GM23338 (cell line): ENCODE measurements at regions not wholly inside any gene's neighbourhood (a gene's known extent, or its start where the extent isn't known, plus 50 kb on each side); places are given as distances from the start of the nearest gene placed in this dataset.

Experiments
- CREB1 ChIP-seq: fragments of 250-450 bp; sonication (Bioruptor Pico); IDR thresholded peaks from 2 replicates; pipeline ENCODE4 v1.5.0; 2020; ENCODE audit warnings: low read depth, mild to moderate bottlenecking, moderate library complexity
- CTCF ChIP-seq, 2 experiments: fragments of 200-600 bp in 1 of 2; sonication (generic) in 1 of 2; conservative IDR thresholded peaks; 2 replicates each; pipeline versions ENCODE4 v1.5.1 to v1.6.1; 2016 to 2017; ENCODE audit warnings: antibody characterized with exemption in 2 of 2, low read depth in 2 of 2, mild to moderate bottlenecking in 2 of 2, moderate library complexity in 1 of 2
- EZH2 ChIP-seq: fragments of 200-600 bp; sonication (generic); IDR thresholded peaks from one replicate; pipeline ENCODE4 v1.8.0; 2017; ENCODE audit warnings: antibody characterized with exemption, mild to moderate bottlenecking, low read depth; ENCODE audit not compliant: unreplicated experiment
- EZH2phosphoT487 ChIP-seq: fragments of 200-600 bp; sonication (generic); IDR thresholded peaks from one replicate; pipeline ENCODE4 v1.8.1; 2018; ENCODE audit warnings: antibody characterized with exemption; ENCODE audit not compliant: unreplicated experiment
- POLR2AphosphoS5 ChIP-seq: IDR thresholded peaks from 2 replicates; pipeline ENCODE4 v1.6.1; 2016; ENCODE audit warnings: antibody characterized with exemption, low read depth
- REST ChIP-seq: IDR thresholded peaks from one replicate; pipeline ENCODE4 v1.6.1; 2018; ENCODE audit warnings: antibody characterized with exemption; ENCODE audit not compliant: unreplicated experiment
- STAT1 ChIP-seq: IDR thresholded peaks from one replicate; pipeline ENCODE4 v1.6.1; 2016; ENCODE audit warnings: antibody characterized with exemption; ENCODE audit not compliant: unreplicated experiment

- no peak for TF ChIP-seq CTCF (conservative IDR thresholded peaks at IDR 0.05; ENCODE audit: low read depth in 2 of 2)
- no peak for TF ChIP-seq EZH2
- TF ChIP-seq REST, result no peak
- TF ChIP-seq POLR2AphosphoS5, result no peak
- no peak for TF ChIP-seq EZH2phosphoT487
- TF ChIP-seq STAT1, result no peak
- no peak for TF ChIP-seq CREB1
Measured at GRCh38 chr1:222897527-222898190, 82.8 kb downstream of the DISP1 start.
